K562 (cell line): ENCODE measurements at regions not wholly inside any gene's neighbourhood (a gene's known extent, or its start where the extent isn't known, plus 50 kb on each side); places are given as distances from the start of the nearest gene placed in this dataset.

ENCODE experiments used
- ATAC-seq: fragments of 200-7000 bp; cut with Tn5 transposase; 3 replicates; pipeline ENCODE4 v1.9.1; 2020; ENCODE audit warnings: moderate library complexity
- BruUV-seq: library from RNA; stranded (reverse); fragments of 400-500 nt; replicated peaks from 2 replicates; lab custom pipeline; 2021; lab: Mats Ljungman, UMichigan
- CTCF ChIA-PET: fragments of 300-600 bp; formaldehyde crosslinking; extraction: SDS; loops from one replicate; lab custom pipeline; 2021; ENCODE audit warnings: low intra/inter-chr PET ratio; lab: Yijun Ruan, JAX
- POLR2A ChIA-PET: fragments of 300-600, 350-650 bp; sonication (Branson Sonifier 250); formaldehyde crosslinking; extraction: SDS; loops from one replicate; lab custom pipeline; 2021; ENCODE audit warnings: antibody characterized with exemption, inconsistent platforms; lab: Yijun Ruan, JAX
- DNase-seq, 4 experiments: peaks; one replicate each; pipeline versions ENCODE4 v3.0.0 to v3.0.0-alpha.2; 2011 to 2018; ENCODE audit warnings: low spot score in 3 of 4, mixed read lengths in 3 of 4; ENCODE audit errors: extremely low read depth in 1 of 4
- FAIRE-seq: peaks from 2 replicates; lab custom pipeline; 2011; peaks lifted over from hg19 to GRCh38; lab: Jason Lieb, UNC
- H2AFZ ChIP-seq: 2 replicates; pipeline ENCODE4 v1.6.0; 2011; ENCODE audit warnings: low read depth, low read length, control low read depth, inconsistent platforms
- H3K27ac ChIP-seq: fragments of 200-600 bp; 3 replicates; pipeline ENCODE4 v1.8.0; 2011; ENCODE audit warnings: low read depth, mild to moderate bottlenecking, control low read depth, inconsistent platforms, low read length, moderate library complexity, mixed read lengths; ENCODE audit errors: extremely low read depth
- H3K27me3 ChIP-seq, 2 experiments: fragments of 300-600 bp in 1 of 2; 2 replicates in 1 of 2; 3 replicates in 1 of 2; pipeline versions ENCODE4 v1.6.0 to v1.8.0; 2011; ENCODE audit warnings: inconsistent platforms in 2 of 2, low read length in 2 of 2, mild to moderate bottlenecking in 1 of 2, mixed read lengths in 1 of 2, moderate library complexity in 1 of 2; ENCODE audit not compliant: control insufficient read depth in 2 of 2, insufficient read depth in 2 of 2
- H3K36me3 ChIP-seq: fragments of 300-600 bp; 3 replicates; pipeline ENCODE4 v1.8.0; 2011; ENCODE audit warnings: mild to moderate bottlenecking, low read length, inconsistent platforms; ENCODE audit not compliant: control insufficient read depth, insufficient read depth
- H3K4me1 ChIP-seq, 2 experiments: fragments of 200-600 bp in 1 of 2; replicated peaks in 1 of 2; 2 replicates in 1 of 2; 3 replicates in 1 of 2; pipeline versions ENCODE4 v1.5.1 to v1.8.0; 2011; ENCODE audit warnings: inconsistent platforms in 2 of 2, low read length in 2 of 2, mild to moderate bottlenecking in 1 of 2, mixed read lengths in 1 of 2, moderate library complexity in 1 of 2; ENCODE audit not compliant: control insufficient read depth in 2 of 2, insufficient read depth in 2 of 2
- H3K4me2 ChIP-seq: 2 replicates; pipeline ENCODE4 v1.6.1; 2011; ENCODE audit warnings: low read length, control low read depth, inconsistent platforms, mixed read lengths; ENCODE audit not compliant: insufficient read depth
- H3K4me3 ChIP-seq: fragments of 200-600 bp; sonication (generic), shearing (Covaris generic); 2 replicates; pipeline ENCODE4 v1.5.1; 2016; ENCODE audit warnings: control low read depth, inconsistent platforms
- H3K79me2 ChIP-seq: fragments of 200-600 bp; 3 replicates; pipeline ENCODE4 v1.8.0; 2011; ENCODE audit warnings: low read length, inconsistent platforms; ENCODE audit not compliant: control insufficient read depth, insufficient read depth
- H3K9ac ChIP-seq, 2 experiments: 2 replicates each; pipeline versions ENCODE4 v1.6.0 to v1.6.1; 2011; ENCODE audit warnings: low read depth in 2 of 2, low read length in 2 of 2, control low read depth in 1 of 2, inconsistent platforms in 1 of 2, mild to moderate bottlenecking in 1 of 2, mixed read lengths in 1 of 2; ENCODE audit not compliant: insufficient read depth in 1 of 2
- H3K9me1 ChIP-seq: one replicate; pipeline ENCODE4 v1.6.0; 2011; ENCODE audit warnings: inconsistent platforms, mild to moderate bottlenecking, low read length, moderate library complexity; ENCODE audit not compliant: control insufficient read depth, insufficient read depth
- H3K9me3 ChIP-seq: replicated peaks from 2 replicates; pipeline ENCODE4 v1.5.1; 2011; ENCODE audit warnings: low read depth, low read length, inconsistent platforms; ENCODE audit not compliant: control insufficient read depth, insufficient read depth
- H4K20me1 ChIP-seq: replicated peaks from 2 replicates; pipeline ENCODE4 v1.6.1; 2011; ENCODE audit warnings: low read length, inconsistent platforms, mixed read lengths; ENCODE audit not compliant: control insufficient read depth, insufficient read depth
- NR2F6 ChIP-seq: fragments of 450-650 bp; formaldehyde crosslinking; IDR thresholded peaks from 2 replicates; pipeline ENCODE4 v1.4.0; 2020; ENCODE audit warnings: mild to moderate bottlenecking
- RBFOX2 ChIP-seq: fragments of 200-400 bp; formaldehyde crosslinking; IDR thresholded peaks from 2 replicates; pipeline ENCODE4 v1.6.1; 2017; ENCODE audit warnings: low read depth, mild to moderate bottlenecking, low read length, moderate library complexity
- WGBS: fragments of 100-300 bp; shearing (Covaris generic); methylation state at CpG from one replicate; pipeline ENCODE4 v1.1.6; 2016; ENCODE audit warnings: low coverage, mixed read lengths; ENCODE audit not compliant: insufficient coverage; ENCODE audit errors: missing lambda C conversion rate; 5-methylcytosine and 5-hydroxymethylcytosine counted together
- in situ Hi-C: fragments of 300-500 bp; cut with MboI; formaldehyde crosslinking; loops from 4 replicates; pipeline ENCODE4 v1.15.0; 2018; ENCODE audit warnings: inconsistent platforms, mixed read lengths
- intact Hi-C: fragments of 100-400 bp; cut with micrococcal nuclease; formaldehyde crosslinking; loops from 2 replicates; pipeline ENCODE4 v1.14.2; 2022
- TF ChIP-seq, protein P1 (sequence below), 2 experiments: fragments of 450-650 bp; conservative IDR thresholded peaks; 2 replicates each; pipeline ENCODE4 v1.6.1; 2017; ENCODE audit warnings: mild to moderate bottlenecking in 2 of 2, moderate library complexity in 2 of 2
- TF ChIP-seq, protein P2 (sequence below), 2 experiments: fragments of 450-650 bp; formaldehyde crosslinking in 1 of 2; IDR thresholded peaks; 2 replicates each; pipeline versions ENCODE4 v1.4.0 to v1.6.1; 2014 to 2020; ENCODE audit warnings: mild to moderate bottlenecking in 2 of 2, borderline replicate concordance in 1 of 2, low read depth in 1 of 2

DNA sequence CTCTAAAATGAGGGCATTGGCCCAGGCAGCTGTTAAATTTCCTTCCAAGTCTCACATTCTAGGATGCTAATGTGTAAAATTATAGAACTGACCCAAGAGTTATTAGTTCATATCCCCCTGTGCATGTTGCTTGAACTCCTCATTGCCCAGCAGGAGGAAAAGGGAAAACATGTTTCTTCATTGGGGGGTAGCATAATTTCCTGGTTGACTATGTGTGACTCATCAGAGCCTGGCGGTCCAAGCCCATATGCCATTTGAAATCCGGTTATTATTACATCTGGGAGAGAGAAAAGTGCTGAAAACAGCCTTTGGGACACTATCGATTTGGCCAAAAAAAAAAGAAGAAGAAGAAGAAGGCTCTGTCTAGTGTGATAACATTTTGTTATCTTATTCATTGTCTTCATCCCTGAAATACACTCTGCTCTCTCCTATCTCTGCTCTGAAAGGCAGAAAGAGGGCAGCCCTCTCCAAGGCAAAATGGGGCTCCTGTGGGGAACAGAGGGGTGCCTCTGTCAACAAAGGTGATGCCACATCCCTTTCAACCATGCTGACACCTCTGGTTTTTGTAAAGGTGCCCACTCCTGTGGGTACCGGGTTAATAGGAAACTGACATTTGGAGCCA, 114.2 kb downstream of the DAD1 start (continued):
- TF ChIP-seq NR2F6 (CRISPR knock-in tag) = no peak
- TF ChIP-seq, protein P1, sequence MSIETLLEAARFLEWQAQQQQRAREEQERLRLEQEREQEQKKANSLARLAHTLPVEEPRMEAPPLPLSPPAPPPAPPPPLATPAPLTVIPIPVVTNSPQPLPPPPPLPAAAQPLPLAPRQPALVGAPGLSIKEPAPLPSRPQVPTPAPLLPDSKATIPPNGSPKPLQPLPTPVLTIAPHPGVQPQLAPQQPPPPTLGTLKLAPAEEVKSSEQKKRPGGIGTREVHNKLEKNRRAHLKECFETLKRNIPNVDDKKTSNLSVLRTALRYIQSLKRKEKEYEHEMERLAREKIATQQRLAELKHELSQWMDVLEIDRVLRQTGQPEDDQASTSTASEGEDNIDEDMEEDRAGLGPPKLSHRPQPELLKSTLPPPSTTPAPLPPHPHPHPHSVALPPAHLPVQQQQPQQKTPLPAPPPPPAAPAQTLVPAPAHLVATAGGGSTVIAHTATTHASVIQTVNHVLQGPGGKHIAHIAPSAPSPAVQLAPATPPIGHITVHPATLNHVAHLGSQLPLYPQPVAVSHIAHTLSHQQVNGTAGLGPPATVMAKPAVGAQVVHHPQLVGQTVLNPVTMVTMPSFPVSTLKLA (conservative IDR thresholded peaks at IDR 0.05) = no peak

DNA sequence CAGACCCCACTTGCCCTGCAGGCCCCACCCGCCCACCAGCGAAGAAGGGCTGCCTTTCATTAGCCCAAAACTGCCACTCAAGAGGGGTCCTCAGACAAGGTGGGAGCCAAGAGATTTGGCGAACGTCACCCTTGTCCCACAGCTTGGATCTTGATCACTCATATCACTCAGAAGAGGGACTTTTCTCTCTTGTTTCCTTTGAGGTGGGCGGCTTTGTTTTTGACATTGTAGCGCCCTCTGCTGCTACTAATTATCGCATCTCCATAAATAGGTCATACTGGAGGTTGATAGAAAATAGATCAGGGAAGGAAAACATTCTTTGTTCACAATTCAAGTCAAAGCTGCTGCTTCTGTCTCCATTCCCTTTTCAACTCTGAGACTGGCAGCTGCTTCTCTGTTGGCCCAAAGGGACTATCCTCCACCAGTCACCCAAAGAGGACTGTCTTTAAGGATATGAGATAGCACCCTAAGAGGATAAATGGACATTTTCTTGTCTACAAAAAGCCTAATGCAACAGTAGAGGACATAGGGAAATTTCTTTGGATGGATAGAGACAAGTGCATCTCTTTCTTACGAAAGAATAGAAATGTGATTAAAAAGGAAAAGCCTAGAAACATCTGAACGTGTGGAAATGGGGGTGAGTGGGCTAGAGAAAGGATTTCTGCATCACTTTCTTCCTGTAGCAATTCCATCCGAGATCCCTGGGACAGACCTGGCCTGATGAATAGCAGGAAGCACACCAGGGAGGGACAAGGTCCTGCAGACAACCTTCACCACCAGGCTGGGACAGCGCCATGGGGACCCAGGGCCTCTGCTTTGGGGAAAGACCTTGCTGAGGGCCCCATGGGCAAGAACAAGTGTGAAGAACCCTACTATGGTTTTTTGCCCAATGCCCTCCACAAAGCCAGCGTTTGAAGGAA, 115.8 kb downstream of the DAD1 start:
- Histone ChIP-seq H3K4me1 (peaks cover 0 to 3% of the 10 kb centered on the region in 2 experiments; a peak in 4 of 5 replicates), H3K9me1 (no peaks in the 10 kb centered on the region), H3K36me3 (no peaks in the 10 kb centered on the region), H3K4me2 (no peak overlapping the region), H3K9me3 (no peaks in the 10 kb centered on the region), H3K27me3 (peaks cover 2 to 9% of the 10 kb centered on the region in 2 experiments; a peak in 3 of 5 replicates), H3K4me3 (no peak overlapping the region), H3K79me2 (no peaks in the 10 kb centered on the region), H3K9ac (no peak overlapping the region), H2AFZ (peak overlapping the region; percentile 44; the same call in 1 of the 2 replicates), H3K27ac (no peak overlapping the region), H4K20me1 (no peaks in the 10 kb centered on the region)
- in situ Hi-C loops = loop anchor here (5.0 to 10.0 kb wide), 2 partner anchors 81 to 168 kb away; no protein-coding TSS in a partner anchor
- no TSS peak for BruUV-seq
- DNase-seq = peak; percentile 12 to 55 (median 22)
- ChIA-PET POLR2A (no interaction called here), CTCF (interaction anchor here (1.2 to 4.2 kb wide), 4 partner anchors 81 to 159 kb away, joined by 6 to 33 read pairs (median 14); no protein-coding TSS in a partner anchor)
- WGBS = 4% methylated on average over 10 of the region's 12 CpGs
- peak; percentile 80 for FAIRE-seq
- intact Hi-C loops = loop anchor here (1.0 to 5.0 kb wide), 3 partner anchors 41 to 156 kb away; no protein-coding TSS in a partner anchor
- ATAC-seq = peak; percentile 71
- TF ChIP-seq, protein P2, sequence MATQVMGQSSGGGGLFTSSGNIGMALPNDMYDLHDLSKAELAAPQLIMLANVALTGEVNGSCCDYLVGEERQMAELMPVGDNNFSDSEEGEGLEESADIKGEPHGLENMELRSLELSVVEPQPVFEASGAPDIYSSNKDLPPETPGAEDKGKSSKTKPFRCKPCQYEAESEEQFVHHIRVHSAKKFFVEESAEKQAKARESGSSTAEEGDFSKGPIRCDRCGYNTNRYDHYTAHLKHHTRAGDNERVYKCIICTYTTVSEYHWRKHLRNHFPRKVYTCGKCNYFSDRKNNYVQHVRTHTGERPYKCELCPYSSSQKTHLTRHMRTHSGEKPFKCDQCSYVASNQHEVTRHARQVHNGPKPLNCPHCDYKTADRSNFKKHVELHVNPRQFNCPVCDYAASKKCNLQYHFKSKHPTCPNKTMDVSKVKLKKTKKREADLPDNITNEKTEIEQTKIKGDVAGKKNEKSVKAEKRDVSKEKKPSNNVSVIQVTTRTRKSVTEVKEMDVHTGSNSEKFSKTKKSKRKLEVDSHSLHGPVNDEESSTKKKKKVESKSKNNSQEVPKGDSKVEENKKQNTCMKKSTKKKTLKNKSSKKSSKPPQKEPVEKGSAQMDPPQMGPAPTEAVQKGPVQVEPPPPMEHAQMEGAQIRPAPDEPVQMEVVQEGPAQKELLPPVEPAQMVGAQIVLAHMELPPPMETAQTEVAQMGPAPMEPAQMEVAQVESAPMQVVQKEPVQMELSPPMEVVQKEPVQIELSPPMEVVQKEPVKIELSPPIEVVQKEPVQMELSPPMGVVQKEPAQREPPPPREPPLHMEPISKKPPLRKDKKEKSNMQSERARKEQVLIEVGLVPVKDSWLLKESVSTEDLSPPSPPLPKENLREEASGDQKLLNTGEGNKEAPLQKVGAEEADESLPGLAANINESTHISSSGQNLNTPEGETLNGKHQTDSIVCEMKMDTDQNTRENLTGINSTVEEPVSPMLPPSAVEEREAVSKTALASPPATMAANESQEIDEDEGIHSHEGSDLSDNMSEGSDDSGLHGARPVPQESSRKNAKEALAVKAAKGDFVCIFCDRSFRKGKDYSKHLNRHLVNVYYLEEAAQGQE (IDR thresholded peaks at IDR 0.05; ENCODE audit: borderline replicate concordance) = peak; percentile 72; the same call in 1 of the 2 replicates
- TF ChIP-seq, protein P2 (CRISPR knock-in tag; IDR thresholded peaks at IDR 0.05; ENCODE audit: low read depth) = no peak
- no peak for TF ChIP-seq RBFOX2
